GM19452 (cell line): ENCODE measurements at regions not wholly inside any gene's neighbourhood (a gene's known extent, or its start where the extent isn't known, plus 50 kb on each side); places are given as distances from the start of the nearest gene placed in this dataset.
"Not testable (repeated sequence)": the region's sequence is repeated elsewhere in the genome, so short reads cannot be mapped to it uniquely, and the experiment has no call there.

ENCODE experiments used
- ATAC-seq: cut with Tn5 transposase; IDR thresholded peaks from one replicate; pipeline ENCODE4 v1.9.1; 2021; ENCODE audit not compliant: unreplicated experiment

GRCh38 chr5:62083247-62083646 lies 222.8 kb upstream of the KIF2A start:
- ATAC-seq, result no peak

GRCh38 chr5:62083661-62084060 lies 222.3 kb upstream of the KIF2A start:
- ATAC-seq, result no peak

- ATAC-seq, result no peak
Observed at GRCh38 chr5:62084391-62084790, 221.6 kb upstream of the KIF2A start.

DNA sequence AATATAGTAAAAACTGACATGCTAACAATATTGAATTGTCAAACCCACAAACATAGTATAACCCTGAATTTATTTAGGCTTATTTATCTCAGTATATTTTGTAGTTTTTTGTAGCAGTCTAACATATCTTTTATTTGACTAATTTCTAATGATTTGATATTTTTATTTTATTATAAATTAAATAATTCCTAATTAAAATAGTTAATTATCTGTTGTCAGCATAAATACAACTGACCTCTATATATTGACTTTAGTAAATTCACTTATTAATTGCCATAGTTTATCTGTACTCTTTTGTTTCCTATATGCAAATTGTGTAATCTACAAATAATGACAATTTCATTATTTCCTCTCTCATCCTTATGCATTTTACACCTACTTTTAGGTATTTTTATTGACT lies 215.1 kb upstream of the KIF2A start:
- no peak for ATAC-seq

DNA sequence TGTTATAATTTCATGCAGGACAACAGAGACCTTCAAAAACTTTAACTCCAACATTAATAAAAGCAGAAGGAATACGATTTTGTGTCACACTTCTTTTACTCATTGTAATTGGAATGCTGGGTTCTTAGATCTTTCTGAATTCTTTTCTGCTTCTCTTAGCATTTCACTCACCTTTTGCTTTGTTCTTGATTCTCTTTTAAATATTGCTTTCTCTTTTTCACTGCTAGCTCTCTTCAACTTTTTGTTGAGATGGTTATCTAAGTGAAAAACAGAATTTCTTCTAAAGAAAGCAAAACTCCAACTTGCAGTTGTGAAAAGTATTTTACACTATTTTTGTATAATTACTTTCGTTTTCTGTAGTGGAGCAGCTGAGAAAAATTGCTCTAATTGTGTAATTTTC lies 212.6 kb upstream of the KIF2A start:
- no peak for ATAC-seq

DNA sequence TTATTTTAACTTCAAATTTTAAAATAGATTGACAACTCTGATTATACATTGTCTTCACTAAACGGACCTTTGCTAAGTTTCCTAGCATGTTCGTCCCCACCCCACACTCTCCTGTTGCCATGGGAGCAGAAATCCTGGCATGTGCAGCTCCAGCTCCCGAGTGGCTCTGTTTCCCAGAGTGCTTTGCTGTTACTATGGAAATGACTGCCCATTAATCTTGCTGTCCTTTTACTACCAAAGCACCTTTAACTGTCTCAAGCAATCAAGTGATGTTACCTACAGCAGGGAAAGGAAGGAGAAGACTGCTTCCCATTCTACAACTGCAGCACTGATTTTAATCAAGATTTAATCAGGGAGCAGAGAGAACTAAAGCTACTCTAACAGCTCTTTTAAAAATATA lies 212.0 kb upstream of the KIF2A start:
- ATAC-seq, result no peak

GRCh38 chr5:62097361-62097760 lies 208.6 kb upstream of the KIF2A start:
- ATAC-seq, result no peak

GRCh38 chr5:62100201-62100600 lies 205.8 kb upstream of the KIF2A start:
- no peak for ATAC-seq

DNA sequence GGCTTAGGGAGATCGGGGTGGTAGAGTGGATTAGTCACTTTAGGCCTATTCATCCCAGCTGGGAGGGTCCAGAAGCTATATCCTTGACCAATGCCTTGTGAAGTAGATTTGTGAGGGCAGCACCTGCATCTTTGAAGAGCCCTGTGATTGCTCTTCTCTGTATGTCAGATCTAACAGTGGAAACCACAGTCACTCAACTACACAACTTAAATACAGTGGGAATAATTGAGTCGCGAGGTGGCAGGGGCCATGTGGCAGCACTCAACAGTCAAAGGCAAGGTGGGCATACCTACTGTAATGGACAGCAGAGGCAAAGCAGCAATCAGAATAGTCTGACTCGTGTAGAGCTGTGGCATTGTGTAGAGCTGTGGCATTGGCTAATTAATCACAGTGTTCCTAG lies 202.1 kb upstream of the KIF2A start:
- ATAC-seq, result not testable (repeated sequence)

GRCh38 chr5:62111428-62111827 lies 194.6 kb upstream of the KIF2A start:
- ATAC-seq, result no peak

GRCh38 chr5:62112689-62113228 lies 193.2 kb upstream of the KIF2A start:
- no peak for ATAC-seq

DNA sequence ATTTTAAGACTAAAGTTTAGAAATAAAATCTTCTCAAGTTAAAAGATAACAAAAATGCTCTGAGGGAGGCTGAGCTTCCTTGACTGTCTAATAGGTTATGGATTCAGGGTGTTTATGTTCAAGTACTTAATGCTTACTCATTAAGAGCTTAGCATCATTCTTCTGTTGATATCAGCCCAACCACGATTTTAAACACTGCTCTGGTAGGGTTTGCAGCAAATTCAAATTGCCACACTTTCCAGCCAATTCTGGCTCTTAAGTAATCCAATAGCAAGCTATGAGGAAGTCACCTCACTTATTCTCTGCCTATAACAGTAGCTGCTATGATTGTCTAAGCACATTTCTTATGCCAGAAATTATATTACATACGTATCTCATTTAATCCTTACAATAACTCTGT lies 191.0 kb upstream of the KIF2A start:
- ATAC-seq, result no peak

DNA sequence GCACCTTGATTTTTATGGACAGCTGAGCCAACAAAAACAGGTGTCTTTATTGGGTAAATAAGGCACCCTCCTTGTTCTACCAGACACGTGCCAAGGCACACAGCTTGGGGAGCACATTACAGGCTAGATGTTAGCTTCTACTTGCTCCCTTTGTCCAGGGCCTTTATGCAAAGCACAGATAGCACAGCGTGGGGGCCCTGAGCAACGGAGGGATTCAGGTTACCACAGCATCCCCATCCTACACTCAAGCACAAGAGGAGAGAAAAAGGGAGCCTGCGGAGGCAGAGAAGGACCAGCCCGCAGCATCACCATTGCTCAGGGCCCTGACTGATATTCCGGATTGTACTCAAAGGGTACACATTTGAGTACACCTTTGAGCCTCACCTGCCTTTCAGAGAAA lies 181.7 kb upstream of the KIF2A start:
- no peak for ATAC-seq

DNA sequence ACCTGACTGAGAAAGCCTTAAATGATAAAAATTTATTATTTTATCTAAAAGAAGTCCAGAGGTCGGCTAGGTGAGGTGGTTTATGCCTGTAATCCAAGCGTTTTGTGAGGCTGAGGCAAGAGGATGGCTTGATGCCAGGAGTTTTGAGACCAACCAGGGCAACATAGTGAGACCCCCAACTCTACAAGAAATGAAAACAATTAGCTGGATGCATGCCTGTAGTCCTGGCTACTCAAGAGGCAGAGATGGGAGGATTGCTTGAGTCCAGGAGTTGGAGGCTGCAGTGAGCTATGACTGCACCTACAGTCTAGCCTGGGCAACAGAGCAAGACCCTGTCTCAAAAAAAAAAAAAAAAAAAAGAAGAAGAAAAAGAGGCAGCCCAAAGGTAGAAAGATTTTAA lies 179.9 kb upstream of the KIF2A start:
- ATAC-seq, result no peak

- no peak for ATAC-seq
Observed at GRCh38 chr5:62127098-62127736, 178.8 kb upstream of the KIF2A start.

GRCh38 chr5:62130107-62130506 lies 175.9 kb upstream of the KIF2A start:
- no peak for ATAC-seq

GRCh38 chr5:62132276-62132675 lies 173.7 kb upstream of the KIF2A start:
- no peak for ATAC-seq

GRCh38 chr5:62133426-62133825 lies 172.6 kb upstream of the KIF2A start:
- ATAC-seq, result no peak

- no peak for ATAC-seq
Observed at GRCh38 chr5:62134811-62135210, 171.2 kb upstream of the KIF2A start.

- no peak for ATAC-seq
Observed at GRCh38 chr5:62137628-62138027, 168.4 kb upstream of the KIF2A start.

GRCh38 chr5:62138607-62139006 lies 167.4 kb upstream of the KIF2A start:
- ATAC-seq, result no peak

DNA sequence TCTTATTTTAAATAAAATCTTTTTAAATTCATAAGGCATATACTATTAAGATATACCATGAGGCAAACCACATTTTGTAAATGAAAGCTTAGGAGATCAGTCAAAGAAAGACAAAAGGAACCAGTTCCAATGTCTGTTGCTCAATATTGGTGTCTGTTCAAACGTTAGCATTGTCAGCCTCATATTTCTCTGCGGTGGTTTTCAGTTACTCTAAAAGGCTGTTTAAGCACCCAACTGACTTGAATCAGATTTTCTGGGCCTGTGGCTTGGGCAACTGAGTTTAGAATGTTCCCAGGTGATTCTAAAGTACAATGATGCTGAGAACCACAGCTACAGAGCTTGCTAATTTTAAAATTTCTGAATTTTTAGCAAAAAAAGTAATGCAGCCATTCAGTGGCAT lies 166.3 kb upstream of the KIF2A start:
- no peak for ATAC-seq

DNA sequence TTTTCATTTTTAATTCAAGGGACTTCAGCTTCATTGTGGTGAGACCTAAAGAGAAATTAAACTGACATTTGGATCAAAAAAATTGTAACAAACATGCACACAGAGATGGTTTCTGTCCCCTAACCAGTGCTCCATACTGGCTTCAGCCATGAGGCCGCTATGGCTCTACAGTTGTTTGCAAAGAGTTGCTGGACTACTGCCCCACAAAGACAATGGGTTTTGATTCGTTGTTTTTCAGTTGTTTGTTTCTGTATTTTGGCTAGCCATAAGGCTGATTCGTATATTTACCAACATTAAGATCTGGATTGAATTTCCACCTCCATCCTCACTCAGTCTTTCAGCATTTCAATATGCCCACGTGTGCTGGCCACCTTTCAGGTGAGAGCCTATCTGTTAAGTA lies 163.7 kb upstream of the KIF2A start:
- no peak for ATAC-seq
